ENCODE measurements at regions not wholly inside any gene's neighbourhood (a gene's known extent, or its start where the extent isn't known, plus 50 kb on each side); places are given as distances from the start of the nearest gene placed in this dataset.

DNA sequence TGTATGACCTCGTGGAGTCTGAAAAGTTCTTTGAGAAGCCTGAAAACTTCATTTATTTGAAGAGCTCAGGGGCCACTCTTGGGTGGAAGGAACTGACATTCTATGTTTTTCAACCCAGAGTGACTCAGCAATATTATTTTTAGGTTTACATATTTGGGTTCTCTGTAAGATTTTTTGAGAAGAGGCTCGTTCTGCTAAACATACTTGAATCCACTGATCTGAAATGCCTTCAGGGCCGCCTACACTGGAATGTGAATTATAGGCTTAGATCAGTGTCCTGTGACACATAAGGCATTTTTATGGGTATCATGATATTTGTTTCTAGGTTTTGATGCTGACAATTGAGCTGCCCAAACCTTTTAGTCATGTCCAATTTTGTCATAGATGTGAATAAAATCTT lies 86.2 kb downstream of the PSAT1 start:
- in situ Hi-C loops (cut with MboI; ENCODE audit: low sequenced_read_pairs, unreplicated experiment): no loop called here
- TF ChIP-seq, protein P1, sequence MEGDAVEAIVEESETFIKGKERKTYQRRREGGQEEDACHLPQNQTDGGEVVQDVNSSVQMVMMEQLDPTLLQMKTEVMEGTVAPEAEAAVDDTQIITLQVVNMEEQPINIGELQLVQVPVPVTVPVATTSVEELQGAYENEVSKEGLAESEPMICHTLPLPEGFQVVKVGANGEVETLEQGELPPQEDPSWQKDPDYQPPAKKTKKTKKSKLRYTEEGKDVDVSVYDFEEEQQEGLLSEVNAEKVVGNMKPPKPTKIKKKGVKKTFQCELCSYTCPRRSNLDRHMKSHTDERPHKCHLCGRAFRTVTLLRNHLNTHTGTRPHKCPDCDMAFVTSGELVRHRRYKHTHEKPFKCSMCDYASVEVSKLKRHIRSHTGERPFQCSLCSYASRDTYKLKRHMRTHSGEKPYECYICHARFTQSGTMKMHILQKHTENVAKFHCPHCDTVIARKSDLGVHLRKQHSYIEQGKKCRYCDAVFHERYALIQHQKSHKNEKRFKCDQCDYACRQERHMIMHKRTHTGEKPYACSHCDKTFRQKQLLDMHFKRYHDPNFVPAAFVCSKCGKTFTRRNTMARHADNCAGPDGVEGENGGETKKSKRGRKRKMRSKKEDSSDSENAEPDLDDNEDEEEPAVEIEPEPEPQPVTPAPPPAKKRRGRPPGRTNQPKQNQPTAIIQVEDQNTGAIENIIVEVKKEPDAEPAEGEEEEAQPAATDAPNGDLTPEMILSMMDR (IDR thresholded peaks at IDR 0.05; ENCODE audit: borderline replicate concordance, control extremely low read depth, extremely low read depth, insufficient read depth, missing control alignments): no peak
- DNase-seq (ENCODE audit: low spot score): no peak

GRCh38 chr9:78386348-78386747 lies 89.4 kb downstream of the PSAT1 start:
- in situ Hi-C loops (cut with MboI; ENCODE audit: low sequenced_read_pairs, unreplicated experiment): no loop called here
- no peak for DNase-seq (ENCODE audit: low spot score)
- TF ChIP-seq, protein P1 (IDR thresholded peaks at IDR 0.05; ENCODE audit: borderline replicate concordance, control extremely low read depth, extremely low read depth, insufficient read depth, missing control alignments): no peak

DNA sequence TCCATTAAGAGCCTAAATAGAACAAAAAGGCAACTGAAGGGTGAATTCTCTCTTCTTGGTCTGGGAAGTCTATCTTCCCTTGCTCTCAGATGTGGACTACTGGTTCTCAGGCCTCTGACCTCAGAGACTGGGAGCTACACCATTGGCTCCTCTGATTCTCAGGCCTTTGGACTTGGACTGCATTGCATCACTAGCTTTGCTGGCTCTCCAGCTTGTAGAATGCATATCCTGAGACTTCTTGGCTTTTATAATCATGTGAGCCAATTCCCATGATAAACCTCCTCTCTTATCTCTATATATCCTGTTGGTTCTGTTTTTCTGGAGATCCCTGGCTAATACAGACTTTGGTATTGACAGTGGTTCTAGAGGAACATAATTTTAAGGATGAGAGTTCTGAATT lies 89.8 kb downstream of the PSAT1 start:
- TF ChIP-seq, protein P1 (IDR thresholded peaks at IDR 0.05; ENCODE audit: borderline replicate concordance, control extremely low read depth, extremely low read depth, insufficient read depth, missing control alignments): no peak
- no peak for DNase-seq (ENCODE audit: low spot score)
- in situ Hi-C loops (cut with MboI; ENCODE audit: low sequenced_read_pairs, unreplicated experiment): no loop called here

DNA sequence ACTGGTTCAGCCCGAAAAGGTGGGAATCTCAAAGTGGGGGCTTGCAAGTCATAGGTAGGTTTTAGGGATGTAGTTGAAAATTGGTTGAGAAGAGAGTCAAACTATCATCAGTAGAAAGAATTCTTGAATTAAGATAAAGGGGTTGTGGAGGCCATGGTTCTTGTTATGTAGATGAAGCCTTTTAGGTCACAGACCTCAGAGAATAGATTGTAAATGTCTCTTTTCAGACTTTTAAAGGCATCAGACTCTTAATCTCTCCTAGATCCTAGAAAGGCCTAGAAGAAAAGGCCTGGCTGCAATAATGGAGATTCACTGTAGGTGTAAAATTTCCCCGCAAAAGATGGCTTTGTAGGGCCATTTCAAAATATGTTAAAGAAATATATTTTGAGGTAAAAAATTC lies 96.4 kb downstream of the PSAT1 start:
- TF ChIP-seq, protein P1 (IDR thresholded peaks at IDR 0.05; ENCODE audit: borderline replicate concordance, control extremely low read depth, extremely low read depth, insufficient read depth, missing control alignments): no peak
- in situ Hi-C loops (cut with MboI; ENCODE audit: low sequenced_read_pairs, unreplicated experiment): no loop called here
- no peak for DNase-seq (ENCODE audit: low spot score)

DNA sequence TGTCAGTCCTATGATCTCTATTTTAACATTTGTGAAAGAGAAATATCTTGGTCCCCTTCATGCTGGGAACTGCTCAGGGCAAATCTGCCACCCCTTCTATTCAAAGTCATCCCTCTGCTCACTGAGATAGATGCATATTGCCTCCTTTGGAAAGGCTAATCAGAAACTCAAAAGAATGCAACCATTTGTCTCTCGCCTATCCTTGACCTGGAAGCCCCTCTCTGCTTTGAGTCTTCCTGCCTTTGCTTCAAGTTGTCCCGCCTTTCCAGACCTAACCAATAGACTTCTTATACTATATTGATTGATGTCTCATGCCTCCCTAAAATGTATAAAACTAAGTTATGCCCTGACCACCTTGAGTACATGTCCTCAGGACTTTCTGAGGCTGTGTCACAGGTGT lies 97.0 kb downstream of the PSAT1 start:
- TF ChIP-seq, protein P1 (IDR thresholded peaks at IDR 0.05; ENCODE audit: borderline replicate concordance, control extremely low read depth, extremely low read depth, insufficient read depth, missing control alignments): no peak
- no peak for DNase-seq (ENCODE audit: low spot score)
- in situ Hi-C loops (cut with MboI; ENCODE audit: low sequenced_read_pairs, unreplicated experiment): no loop called here

DNA sequence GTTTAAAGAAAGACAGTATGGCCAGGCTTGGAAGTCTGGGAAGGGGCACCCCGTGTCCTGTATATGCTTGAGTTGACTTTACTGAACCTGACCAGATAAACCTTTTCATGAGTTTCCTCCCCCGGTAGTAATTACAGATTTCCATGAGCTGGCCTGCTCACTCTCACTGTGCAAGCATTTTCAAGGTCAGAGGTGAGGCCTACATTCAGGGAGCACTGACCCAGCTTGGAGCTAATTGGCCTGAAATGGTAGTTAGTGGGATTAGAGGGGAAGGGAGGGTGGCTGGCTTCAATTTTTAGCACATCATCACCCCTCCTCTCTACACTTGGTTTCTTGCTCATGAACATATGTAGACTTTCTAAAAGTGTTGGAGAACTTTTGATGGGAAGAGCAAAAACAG lies 99.2 kb downstream of the PSAT1 start:
- in situ Hi-C loops (cut with MboI; ENCODE audit: low sequenced_read_pairs, unreplicated experiment): no loop called here
- TF ChIP-seq, protein P1 (IDR thresholded peaks at IDR 0.05; ENCODE audit: borderline replicate concordance, control extremely low read depth, extremely low read depth, insufficient read depth, missing control alignments): no peak
- DNase-seq (ENCODE audit: low spot score): no peak

DNA sequence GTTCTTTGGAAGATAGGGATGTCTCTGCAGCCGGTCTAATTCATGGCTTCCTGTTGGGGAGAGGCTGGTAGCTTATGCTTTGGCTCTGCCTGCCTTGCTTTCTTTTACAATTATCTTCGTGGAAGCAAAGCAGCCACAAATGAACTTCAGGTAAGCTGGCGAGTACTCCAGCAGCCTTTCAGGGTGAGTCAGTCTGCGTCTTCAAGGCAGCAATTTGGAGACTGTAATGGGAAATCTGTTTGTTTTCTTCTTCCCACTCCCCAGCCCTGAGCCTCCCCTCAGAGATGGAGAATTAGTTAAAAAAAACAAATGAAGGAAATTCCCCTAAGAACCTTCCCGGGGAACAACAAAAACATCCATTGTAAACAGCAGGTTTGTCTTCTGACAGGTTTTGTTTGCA lies 100.1 kb downstream of the PSAT1 start:
- in situ Hi-C loops (cut with MboI; ENCODE audit: low sequenced_read_pairs, unreplicated experiment): no loop called here
- no peak for DNase-seq (ENCODE audit: low spot score)
- TF ChIP-seq, protein P1 (IDR thresholded peaks at IDR 0.05; ENCODE audit: borderline replicate concordance, control extremely low read depth, extremely low read depth, insufficient read depth, missing control alignments): no peak
